Breast epithelium (tissue), 3 donors: ENCODE measurements at regions not wholly inside any gene's neighbourhood (a gene's known extent, or its start where the extent isn't known, plus 50 kb on each side); places are given as distances from the start of the nearest gene placed in this dataset.

Experiments
- POLR2A ChIP-seq: fragments of 450-650 bp; IDR thresholded peaks from one replicate; pipeline ENCODE4 v1.6.1; 2016; ENCODE audit warnings: antibody characterized with exemption, mild to moderate bottlenecking, moderate library complexity
- POLR2AphosphoS5 ChIP-seq, 3 donors: sonication (generic); formaldehyde crosslinking; IDR thresholded peaks; one replicate each; pipeline ENCODE4 v1.6.1; 2017; ENCODE audit warnings: antibody characterized with exemption in 3 of 3
- TF ChIP-seq, protein P1 (sequence below), 3 donors: fragments of 450-650 bp; IDR thresholded peaks; one replicate each; pipeline ENCODE4 v1.5.1; 2016 to 2017; ENCODE audit warnings: antibody characterized with exemption in 3 of 3, mild to moderate bottlenecking in 3 of 3, moderate library complexity in 3 of 3

DNA sequence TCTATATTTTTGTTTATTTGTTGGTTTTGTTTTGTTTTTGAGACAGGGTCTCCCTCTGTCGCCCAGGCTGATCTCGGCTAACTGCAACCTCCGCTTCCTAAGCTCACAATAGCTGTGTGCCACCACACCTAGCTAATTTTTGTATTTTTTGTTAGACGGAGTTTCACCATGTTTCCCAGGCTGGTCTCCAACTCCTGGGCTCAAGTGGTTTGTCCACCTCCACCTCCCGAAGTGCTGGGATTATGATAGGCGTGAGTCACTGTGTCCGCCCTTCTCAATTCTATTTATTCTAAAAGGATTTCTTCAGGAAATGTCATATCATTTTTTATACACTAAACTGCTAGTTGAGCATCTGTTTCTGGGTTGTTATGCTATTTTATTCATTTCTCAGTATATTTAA lies 1206.0 kb downstream of the OLFM4 start:
- TF ChIP-seq, protein P1, sequence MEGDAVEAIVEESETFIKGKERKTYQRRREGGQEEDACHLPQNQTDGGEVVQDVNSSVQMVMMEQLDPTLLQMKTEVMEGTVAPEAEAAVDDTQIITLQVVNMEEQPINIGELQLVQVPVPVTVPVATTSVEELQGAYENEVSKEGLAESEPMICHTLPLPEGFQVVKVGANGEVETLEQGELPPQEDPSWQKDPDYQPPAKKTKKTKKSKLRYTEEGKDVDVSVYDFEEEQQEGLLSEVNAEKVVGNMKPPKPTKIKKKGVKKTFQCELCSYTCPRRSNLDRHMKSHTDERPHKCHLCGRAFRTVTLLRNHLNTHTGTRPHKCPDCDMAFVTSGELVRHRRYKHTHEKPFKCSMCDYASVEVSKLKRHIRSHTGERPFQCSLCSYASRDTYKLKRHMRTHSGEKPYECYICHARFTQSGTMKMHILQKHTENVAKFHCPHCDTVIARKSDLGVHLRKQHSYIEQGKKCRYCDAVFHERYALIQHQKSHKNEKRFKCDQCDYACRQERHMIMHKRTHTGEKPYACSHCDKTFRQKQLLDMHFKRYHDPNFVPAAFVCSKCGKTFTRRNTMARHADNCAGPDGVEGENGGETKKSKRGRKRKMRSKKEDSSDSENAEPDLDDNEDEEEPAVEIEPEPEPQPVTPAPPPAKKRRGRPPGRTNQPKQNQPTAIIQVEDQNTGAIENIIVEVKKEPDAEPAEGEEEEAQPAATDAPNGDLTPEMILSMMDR (IDR thresholded peaks at IDR 0.05) = no peak
- TF ChIP-seq POLR2AphosphoS5 (IDR thresholded peaks at IDR 0.05) (no peak), POLR2A (no peak)
